Nephron progenitor cell (in vitro differentiated cells): ENCODE measurements at regions not wholly inside any gene's neighbourhood (a gene's known extent, or its start where the extent isn't known, plus 50 kb on each side); places are given as distances from the start of the nearest gene placed in this dataset.
"Not testable (repeated sequence)": the region's sequence is repeated elsewhere in the genome, so short reads cannot be mapped to it uniquely, and the experiment has no call there.

Source experiments
- DNase-seq: peaks from one replicate; pipeline ENCODE4 v3.0.0; 2021
- H3K27ac Mint-ChIP-seq: 2 replicates; pipeline ENCODE4 v1.8.0; 2021; ENCODE audit warnings: mild to moderate bottlenecking, moderate library complexity, mixed read lengths
- H3K27me3 Mint-ChIP-seq: 2 replicates; pipeline ENCODE4 v1.8.0; 2021; ENCODE audit warnings: mild to moderate bottlenecking, low read depth, mixed read lengths; ENCODE audit not compliant: poor library complexity
- H3K36me3 Mint-ChIP-seq: 2 replicates; pipeline ENCODE4 v1.8.0; 2021; ENCODE audit warnings: low read depth, mixed read lengths
- H3K4me1 Mint-ChIP-seq: 2 replicates; pipeline ENCODE4 v1.8.0; 2021; ENCODE audit warnings: mixed read lengths
- H3K4me3 Mint-ChIP-seq: 2 replicates; pipeline ENCODE4 v1.8.0; 2021; ENCODE audit warnings: mild to moderate bottlenecking, moderate library complexity, mixed read lengths
- H3K9me3 Mint-ChIP-seq: 2 replicates; pipeline ENCODE4 v1.8.0; 2021; ENCODE audit warnings: mild to moderate bottlenecking, moderate library complexity, mixed read lengths
- CTCF ChIP-seq: fragments of 200-600 bp; sonication (generic); IDR thresholded peaks from 2 replicates; pipeline ENCODE4 v1.5.0; 2021; ENCODE audit warnings: antibody characterized with exemption

- Mint-ChIP-seq H3K27ac (no peak overlapping the region), H3K4me3 (no peak overlapping the region), H3K27me3 (peaks cover 42% of the 10 kb centered on the region), H3K36me3 (no peaks in the 10 kb centered on the region), H3K4me1 (peaks cover 34% of the 10 kb centered on the region), H3K9me3 (no peaks in the 10 kb centered on the region)
- no peak for DNase-seq
- TF ChIP-seq CTCF: no peak
Measured at GRCh38 chr1:212513586-212513985, 80.9 kb downstream of the NENF start.

GRCh38 chr1:212514056-212514614, 81.4 kb downstream of the NENF start:
- H3K4me1 Mint-ChIP-seq: peaks cover 39% of the 10 kb centered on the region
- no peak overlapping the region for H3K4me3 Mint-ChIP-seq
- peak; percentile 11 for DNase-seq
- H3K36me3 Mint-ChIP-seq: no peaks in the 10 kb centered on the region
- TF ChIP-seq CTCF: no peak
- peaks cover 42% of the 10 kb centered on the region for H3K27me3 Mint-ChIP-seq
- H3K9me3 Mint-ChIP-seq: no peaks in the 10 kb centered on the region
- H3K27ac Mint-ChIP-seq: no peak overlapping the region

GRCh38 chr1:212514782-212515181, 82.1 kb downstream of the NENF start:
- peaks cover 39% of the 10 kb centered on the region for H3K27me3 Mint-ChIP-seq
- no peaks in the 10 kb centered on the region for H3K36me3 Mint-ChIP-seq
- no peaks in the 10 kb centered on the region for H3K9me3 Mint-ChIP-seq
- TF ChIP-seq CTCF: no peak
- no peak overlapping the region for H3K27ac Mint-ChIP-seq
- no peak overlapping the region for H3K4me3 Mint-ChIP-seq
- peak; percentile 35 for DNase-seq
- H3K4me1 Mint-ChIP-seq: peaks cover 39% of the 10 kb centered on the region

GRCh38 chr1:212515329-212515760, 82.6 kb downstream of the NENF start:
- Mint-ChIP-seq H3K36me3 (no peaks in the 10 kb centered on the region), H3K27me3 (peaks cover 39% of the 10 kb centered on the region), H3K27ac (no peak overlapping the region), H3K4me1 (peaks cover 39% of the 10 kb centered on the region), H3K4me3 (no peak overlapping the region), H3K9me3 (no peaks in the 10 kb centered on the region)
- TF ChIP-seq CTCF: no peak
- no peak for DNase-seq

- H3K9me3 Mint-ChIP-seq, DNase-seq, H3K36me3 Mint-ChIP-seq, H3K27ac Mint-ChIP-seq, H3K4me3 Mint-ChIP-seq: not testable (repeated sequence)
- Mint-ChIP-seq H3K4me1 (peaks cover 39% of the 10 kb centered on the region), H3K27me3 (peaks cover 39% of the 10 kb centered on the region)
Measured at GRCh38 chr1:212516012-212516411, 83.3 kb downstream of the NENF start.

- Mint-ChIP-seq H3K27me3 (peaks cover 31% of the 10 kb centered on the region), H3K27ac (no peak overlapping the region), H3K4me1 (peaks cover 19% of the 10 kb centered on the region), H3K9me3 (no peaks in the 10 kb centered on the region), H3K4me3 (no peak overlapping the region), H3K36me3 (no peaks in the 10 kb centered on the region)
- DNase-seq: no peak
- TF ChIP-seq CTCF: no peak
Measured at GRCh38 chr1:212518188-212519054, 85.7 kb downstream of the NENF start.
